ENCODE measurements at regions not wholly inside any gene's neighbourhood (a gene's known extent, or its start where the extent isn't known, plus 50 kb on each side); places are given as distances from the start of the nearest gene placed in this dataset.

DNA sequence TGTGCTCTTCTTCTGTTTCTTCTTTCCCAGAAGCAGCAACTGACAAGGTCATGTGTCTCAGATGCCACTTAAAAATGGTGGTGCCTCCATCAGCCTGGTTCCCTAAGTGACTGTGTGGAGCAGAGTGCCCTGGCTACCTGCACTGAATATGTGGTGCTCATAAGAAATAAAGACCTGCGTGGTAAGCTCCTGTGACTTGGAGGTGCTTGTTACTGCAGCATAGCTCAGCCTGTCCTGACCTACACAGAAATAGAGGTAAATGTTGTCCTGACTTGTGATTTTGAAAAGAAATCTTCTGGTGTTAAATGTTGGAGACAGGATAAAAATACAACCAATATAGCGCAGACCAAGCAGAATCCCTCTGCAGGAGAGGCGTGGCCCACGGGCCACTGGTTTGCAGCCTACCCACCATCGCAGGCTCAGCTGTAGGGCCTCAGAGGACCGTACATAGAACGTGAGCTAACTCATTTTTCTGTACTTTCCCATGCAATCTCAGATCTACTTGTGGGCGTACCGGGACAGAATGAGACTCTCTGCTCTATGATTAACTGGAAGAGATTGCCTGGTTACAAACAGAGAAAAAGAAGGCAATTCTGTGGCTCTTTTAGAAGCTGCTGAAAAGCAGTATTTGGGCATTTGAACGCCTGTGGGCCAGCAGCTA lies 79.4 kb upstream of the UNC5A start:
- H3K27me3 ChIP-seq = peaks cover 81% of the 10 kb centered on the region
- peaks cover 0 to 6% of the 10 kb centered on the region in 2 experiments for H3K4me1 ChIP-seq (ENCODE audit: control insufficient read depth in 1 of 2, insufficient read depth in 1 of 2, low read depth in 1 of 2, low read length in 1 of 2)
- H3K4me3 ChIP-seq (ENCODE audit: low read depth in 1 of 2, low read length in 1 of 2) = no peak overlapping the region
- no peaks in the 10 kb centered on the region for H3K36me3 ChIP-seq
- TF ChIP-seq, protein P1, sequence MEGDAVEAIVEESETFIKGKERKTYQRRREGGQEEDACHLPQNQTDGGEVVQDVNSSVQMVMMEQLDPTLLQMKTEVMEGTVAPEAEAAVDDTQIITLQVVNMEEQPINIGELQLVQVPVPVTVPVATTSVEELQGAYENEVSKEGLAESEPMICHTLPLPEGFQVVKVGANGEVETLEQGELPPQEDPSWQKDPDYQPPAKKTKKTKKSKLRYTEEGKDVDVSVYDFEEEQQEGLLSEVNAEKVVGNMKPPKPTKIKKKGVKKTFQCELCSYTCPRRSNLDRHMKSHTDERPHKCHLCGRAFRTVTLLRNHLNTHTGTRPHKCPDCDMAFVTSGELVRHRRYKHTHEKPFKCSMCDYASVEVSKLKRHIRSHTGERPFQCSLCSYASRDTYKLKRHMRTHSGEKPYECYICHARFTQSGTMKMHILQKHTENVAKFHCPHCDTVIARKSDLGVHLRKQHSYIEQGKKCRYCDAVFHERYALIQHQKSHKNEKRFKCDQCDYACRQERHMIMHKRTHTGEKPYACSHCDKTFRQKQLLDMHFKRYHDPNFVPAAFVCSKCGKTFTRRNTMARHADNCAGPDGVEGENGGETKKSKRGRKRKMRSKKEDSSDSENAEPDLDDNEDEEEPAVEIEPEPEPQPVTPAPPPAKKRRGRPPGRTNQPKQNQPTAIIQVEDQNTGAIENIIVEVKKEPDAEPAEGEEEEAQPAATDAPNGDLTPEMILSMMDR (IDR thresholded peaks at IDR 0.05) = no peak
- H3K27ac ChIP-seq = no peak overlapping the region
- no peaks in the 10 kb centered on the region for H3K9me3 ChIP-seq

GRCh38 chr5:176731506-176732160 lies 78.7 kb upstream of the UNC5A start:
- Histone ChIP-seq H3K4me1 (ENCODE audit: control insufficient read depth in 1 of 2, insufficient read depth in 1 of 2, low read depth in 1 of 2, low read length in 1 of 2) (peaks cover 0 to 6% of the 10 kb centered on the region in 2 experiments), H3K4me3 (ENCODE audit: low read depth in 1 of 2, low read length in 1 of 2) (no peak overlapping the region), H3K27ac (no peak overlapping the region), H3K9me3 (no peaks in the 10 kb centered on the region), H3K27me3 (peaks cover 81% of the 10 kb centered on the region), H3K36me3 (no peaks in the 10 kb centered on the region)
- TF ChIP-seq, protein P1 (IDR thresholded peaks at IDR 0.05) = no peak

- Histone ChIP-seq H3K27me3 (peaks cover 81% of the 10 kb centered on the region), H3K4me1 (ENCODE audit: control insufficient read depth in 1 of 2, insufficient read depth in 1 of 2, low read depth in 1 of 2, low read length in 1 of 2) (peaks cover 0 to 6% of the 10 kb centered on the region in 2 experiments), H3K9me3 (no peaks in the 10 kb centered on the region), H3K27ac (no peak overlapping the region), H3K36me3 (no peaks in the 10 kb centered on the region), H3K4me3 (ENCODE audit: low read depth in 1 of 2, low read length in 1 of 2) (no peak overlapping the region)
- TF ChIP-seq, protein P1 (IDR thresholded peaks at IDR 0.05) = no peak
These were observed 78.1 kb upstream of the UNC5A start for GRCh38 chr5:176732306-176732705.

DNA sequence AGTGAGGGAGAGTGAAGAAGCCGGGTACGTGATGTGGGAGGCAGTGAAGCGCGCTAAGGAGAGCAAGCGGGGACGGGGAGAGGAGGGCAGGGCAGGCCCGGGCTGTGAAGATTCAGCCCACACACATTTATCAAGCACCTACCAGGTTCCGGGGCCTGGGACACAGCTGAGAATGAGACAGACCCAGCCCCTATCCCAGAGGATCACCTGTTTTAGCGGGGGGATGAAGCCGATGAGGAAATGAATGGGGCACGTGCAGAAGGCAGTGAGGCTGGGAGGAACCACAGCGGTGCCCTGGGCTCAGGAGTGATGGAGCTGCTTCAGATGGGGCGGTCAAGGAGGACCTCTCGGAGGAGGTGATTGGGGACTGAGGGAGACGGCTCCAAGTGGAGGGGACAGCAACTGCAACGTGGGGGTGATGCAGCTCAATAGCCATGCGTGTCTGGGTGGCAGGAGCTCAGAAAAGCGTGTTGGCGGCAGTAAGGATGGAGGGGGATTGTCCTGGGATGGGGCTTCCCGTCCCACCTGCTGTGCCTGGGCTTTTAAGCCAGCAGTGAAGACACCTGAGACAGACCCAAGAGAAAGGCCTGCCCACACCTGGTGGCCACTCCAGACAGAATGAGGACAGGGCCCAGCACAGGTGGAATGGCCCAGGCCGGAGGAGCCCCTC lies 77.5 kb upstream of the UNC5A start:
- H3K36me3 ChIP-seq = no peaks in the 10 kb centered on the region

GRCh38 chr5:176733406-176734262 lies 76.7 kb upstream of the UNC5A start:
- peaks cover 83% of the 10 kb centered on the region for H3K27me3 ChIP-seq

More for the DNA sequence above, 77.5 kb upstream of the UNC5A start:
- Histone ChIP-seq H3K4me1 (ENCODE audit: control insufficient read depth in 1 of 2, insufficient read depth in 1 of 2, low read depth in 1 of 2, low read length in 1 of 2) (peaks cover 0 to 6% of the 10 kb centered on the region in 2 experiments), H3K27me3 (peaks cover 81% of the 10 kb centered on the region), H3K9me3 (no peaks in the 10 kb centered on the region), H3K4me3 (ENCODE audit: low read depth in 1 of 2, low read length in 1 of 2) (no peak overlapping the region), H3K27ac (no peak overlapping the region)
- TF ChIP-seq, protein P1 (IDR thresholded peaks at IDR 0.05) = no peak

More at GRCh38 chr5:176733406-176734262, 76.7 kb upstream of the UNC5A start:
- Histone ChIP-seq H3K4me1 (ENCODE audit: control insufficient read depth in 1 of 2, insufficient read depth in 1 of 2, low read depth in 1 of 2, low read length in 1 of 2) (peaks cover 0 to 6% of the 10 kb centered on the region in 2 experiments), H3K9me3 (no peaks in the 10 kb centered on the region), H3K4me3 (ENCODE audit: low read depth in 1 of 2, low read length in 1 of 2) (no peak overlapping the region), H3K36me3 (no peaks in the 10 kb centered on the region), H3K27ac (no peak overlapping the region)
- TF ChIP-seq, protein P1 (IDR thresholded peaks at IDR 0.05) = no peak
